GM12878 (cell line): ENCODE measurements at regions not wholly inside any gene's neighbourhood (a gene's known extent, or its start where the extent isn't known, plus 50 kb on each side); places are given as distances from the start of the nearest gene placed in this dataset.

Experiments used
- ATF3 ChIP-seq: IDR thresholded peaks from 2 replicates; pipeline ENCODE4 v1.6.1; 2011; ENCODE audit warnings: low read depth, mild to moderate bottlenecking, low read length, moderate library complexity, borderline replicate concordance; ENCODE audit errors: extremely low read depth
- CEBPB ChIP-seq, 2 experiments: fragments of 150-350 bp in 1 of 2; IDR thresholded peaks; 2 replicates each; pipeline ENCODE4 v1.6.1; 2012 to 2014; ENCODE audit warnings: low read depth in 2 of 2, low read length in 2 of 2, borderline replicate concordance in 1 of 2, inconsistent platforms in 1 of 2
- CHD1 ChIP-seq: IDR thresholded peaks from 2 replicates; pipeline ENCODE4 v1.6.1; 2012; ENCODE audit warnings: low read depth, low read length, improper control_type of control experiment
- ESRRA ChIP-seq: IDR thresholded peaks from 2 replicates; pipeline ENCODE4 v1.6.1; 2012; ENCODE audit warnings: mild to moderate bottlenecking, low read length, improper control_type of control experiment
- EZH2 ChIP-seq: IDR thresholded peaks from 2 replicates; pipeline ENCODE4 v1.6.1; 2012; ENCODE audit warnings: low read depth, mild to moderate bottlenecking, control low read depth, inconsistent platforms, low read length, borderline replicate concordance; ENCODE audit not compliant: control insufficient read depth
- GABPA ChIP-seq: IDR thresholded peaks from 2 replicates; pipeline ENCODE4 v1.6.1; 2014; ENCODE audit warnings: antibody characterized with exemption, low read depth, mild to moderate bottlenecking, inconsistent platforms
- MEF2A ChIP-seq: IDR thresholded peaks from 2 replicates; pipeline ENCODE4 v1.6.1; 2011; ENCODE audit warnings: low read depth, mild to moderate bottlenecking, low read length, moderate library complexity; ENCODE audit not compliant: insufficient read depth
- POLR2AphosphoS5 ChIP-seq: IDR thresholded peaks from 2 replicates; pipeline ENCODE4 v1.6.1; 2011; ENCODE audit warnings: mild to moderate bottlenecking, low read length, inconsistent platforms
- TARDBP ChIP-seq: IDR thresholded peaks from 2 replicates; pipeline ENCODE4 v1.6.1; 2016; ENCODE audit warnings: borderline replicate concordance
- TCF7 ChIP-seq: IDR thresholded peaks from 2 replicates; pipeline ENCODE4 v1.6.1; 2014; ENCODE audit warnings: antibody characterized with exemption, borderline replicate concordance
- ZZZ3 ChIP-seq: IDR thresholded peaks from 2 replicates; pipeline ENCODE4 v1.6.1; 2011; ENCODE audit warnings: low read depth; ENCODE audit not compliant: control insufficient read depth, insufficient read length
- TF ChIP-seq, protein P1 (sequence below), 3 experiments: IDR thresholded peaks in 2 of 3; conservative IDR thresholded peaks in 1 of 3; 2 replicates each; pipeline ENCODE4 v1.5.1; 2011; ENCODE audit warnings: low read depth in 3 of 3, low read length in 3 of 3, mild to moderate bottlenecking in 3 of 3, control low read depth in 2 of 3, moderate library complexity in 2 of 3, inconsistent platforms in 1 of 3, mixed read lengths in 1 of 3; ENCODE audit not compliant: control insufficient read depth in 2 of 3, insufficient read depth in 1 of 3; ENCODE audit errors: extremely low read depth in 1 of 3
- TF ChIP-seq, protein P2 (sequence below): IDR thresholded peaks from 2 replicates; pipeline ENCODE4 v1.6.1; 2012; ENCODE audit warnings: low read depth, low read length, improper control_type of control experiment

DNA sequence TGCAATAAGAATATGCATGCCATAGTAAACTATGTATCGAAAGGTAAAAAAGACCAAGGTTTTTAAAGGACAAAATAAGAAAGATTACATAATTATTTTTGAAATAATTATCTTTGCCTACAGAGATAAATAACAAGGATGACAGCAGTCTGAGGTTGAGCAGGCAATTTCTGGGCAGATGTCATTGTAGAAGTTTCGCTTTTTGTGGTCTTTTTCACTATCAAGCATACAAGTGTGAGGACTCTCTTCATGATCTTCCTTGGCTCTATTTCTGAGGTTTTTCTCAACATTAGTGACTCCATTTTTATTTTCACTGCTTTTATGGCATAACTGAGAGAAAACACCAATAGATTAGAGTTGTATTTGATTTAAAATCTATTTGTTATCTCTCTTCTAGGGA, 1337.9 kb upstream of the EPHA6 start:
- TF ChIP-seq TARDBP: no peak
- TF ChIP-seq, protein P1, sequence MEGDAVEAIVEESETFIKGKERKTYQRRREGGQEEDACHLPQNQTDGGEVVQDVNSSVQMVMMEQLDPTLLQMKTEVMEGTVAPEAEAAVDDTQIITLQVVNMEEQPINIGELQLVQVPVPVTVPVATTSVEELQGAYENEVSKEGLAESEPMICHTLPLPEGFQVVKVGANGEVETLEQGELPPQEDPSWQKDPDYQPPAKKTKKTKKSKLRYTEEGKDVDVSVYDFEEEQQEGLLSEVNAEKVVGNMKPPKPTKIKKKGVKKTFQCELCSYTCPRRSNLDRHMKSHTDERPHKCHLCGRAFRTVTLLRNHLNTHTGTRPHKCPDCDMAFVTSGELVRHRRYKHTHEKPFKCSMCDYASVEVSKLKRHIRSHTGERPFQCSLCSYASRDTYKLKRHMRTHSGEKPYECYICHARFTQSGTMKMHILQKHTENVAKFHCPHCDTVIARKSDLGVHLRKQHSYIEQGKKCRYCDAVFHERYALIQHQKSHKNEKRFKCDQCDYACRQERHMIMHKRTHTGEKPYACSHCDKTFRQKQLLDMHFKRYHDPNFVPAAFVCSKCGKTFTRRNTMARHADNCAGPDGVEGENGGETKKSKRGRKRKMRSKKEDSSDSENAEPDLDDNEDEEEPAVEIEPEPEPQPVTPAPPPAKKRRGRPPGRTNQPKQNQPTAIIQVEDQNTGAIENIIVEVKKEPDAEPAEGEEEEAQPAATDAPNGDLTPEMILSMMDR (IDR thresholded peaks at IDR 0.05 in 2 of 3, conservative IDR thresholded peaks at IDR 0.05 in 1 of 3; ENCODE audit: control insufficient read depth in 2 of 3, extremely low read depth in 1 of 3, insufficient read depth in 1 of 3, low read depth in 3 of 3, low read length in 3 of 3): no peak
- TF ChIP-seq GABPA: no peak
- no peak for TF ChIP-seq CEBPB (IDR thresholded peaks at IDR 0.05; ENCODE audit: borderline replicate concordance in 1 of 2, low read depth in 2 of 2, low read length in 2 of 2)
- no peak for TF ChIP-seq ESRRA
- no peak for TF ChIP-seq POLR2AphosphoS5
- TF ChIP-seq TCF7: no peak
- no peak for TF ChIP-seq ZZZ3
- TF ChIP-seq, protein P2, sequence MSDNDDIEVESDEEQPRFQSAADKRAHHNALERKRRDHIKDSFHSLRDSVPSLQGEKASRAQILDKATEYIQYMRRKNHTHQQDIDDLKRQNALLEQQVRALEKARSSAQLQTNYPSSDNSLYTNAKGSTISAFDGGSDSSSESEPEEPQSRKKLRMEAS: no peak
- TF ChIP-seq EZH2: no peak
- TF ChIP-seq CHD1: no peak
- TF ChIP-seq ATF3: no peak
- no peak for TF ChIP-seq MEF2A
